Fibroblast of lung (primary cell): ENCODE measurements at regions not wholly inside any gene's neighbourhood (a gene's known extent, or its start where the extent isn't known, plus 50 kb on each side); places are given as distances from the start of the nearest gene placed in this dataset.

Experiments used
- EZH2 ChIP-seq: IDR thresholded peaks from 2 replicates; pipeline ENCODE4 v1.5.1; 2012; ENCODE audit warnings: low read length, control low read depth, mild to moderate bottlenecking; ENCODE audit errors: missing control alignments
- TF ChIP-seq, protein P1 (sequence below), 2 donors: IDR thresholded peaks in 1 of 2; conservative IDR thresholded peaks in 1 of 2; 1 replicate in 1 of 2; 2 replicates in 1 of 2; pipeline ENCODE4 v1.5.1; 2011 to 2012; ENCODE audit warnings: low read length in 2 of 2, control low read depth in 1 of 2, inconsistent platforms in 1 of 2, low read depth in 1 of 2, mild to moderate bottlenecking in 1 of 2

DNA sequence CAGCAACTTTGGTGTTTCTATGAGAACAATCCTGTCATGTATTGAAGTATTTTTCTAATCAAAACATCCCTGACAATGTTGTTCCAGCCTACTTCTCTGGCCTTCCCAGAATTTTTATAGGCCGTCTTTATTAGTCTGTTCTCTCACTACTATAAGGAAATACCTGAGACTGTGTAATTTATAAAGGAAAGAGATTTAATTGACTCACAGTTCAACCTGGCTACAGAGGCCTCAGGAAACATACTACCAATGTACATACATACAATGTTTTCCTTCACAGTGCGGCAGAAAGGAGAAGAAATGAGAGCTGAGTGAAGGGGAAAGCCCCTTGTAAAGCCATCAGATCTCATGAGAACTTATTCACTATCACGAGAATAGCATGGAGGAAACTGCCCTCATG is 484.7 kb upstream of the PODXL start:
- TF ChIP-seq, protein P1, sequence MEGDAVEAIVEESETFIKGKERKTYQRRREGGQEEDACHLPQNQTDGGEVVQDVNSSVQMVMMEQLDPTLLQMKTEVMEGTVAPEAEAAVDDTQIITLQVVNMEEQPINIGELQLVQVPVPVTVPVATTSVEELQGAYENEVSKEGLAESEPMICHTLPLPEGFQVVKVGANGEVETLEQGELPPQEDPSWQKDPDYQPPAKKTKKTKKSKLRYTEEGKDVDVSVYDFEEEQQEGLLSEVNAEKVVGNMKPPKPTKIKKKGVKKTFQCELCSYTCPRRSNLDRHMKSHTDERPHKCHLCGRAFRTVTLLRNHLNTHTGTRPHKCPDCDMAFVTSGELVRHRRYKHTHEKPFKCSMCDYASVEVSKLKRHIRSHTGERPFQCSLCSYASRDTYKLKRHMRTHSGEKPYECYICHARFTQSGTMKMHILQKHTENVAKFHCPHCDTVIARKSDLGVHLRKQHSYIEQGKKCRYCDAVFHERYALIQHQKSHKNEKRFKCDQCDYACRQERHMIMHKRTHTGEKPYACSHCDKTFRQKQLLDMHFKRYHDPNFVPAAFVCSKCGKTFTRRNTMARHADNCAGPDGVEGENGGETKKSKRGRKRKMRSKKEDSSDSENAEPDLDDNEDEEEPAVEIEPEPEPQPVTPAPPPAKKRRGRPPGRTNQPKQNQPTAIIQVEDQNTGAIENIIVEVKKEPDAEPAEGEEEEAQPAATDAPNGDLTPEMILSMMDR (conservative IDR thresholded peaks at IDR 0.05 in 1 of 2, IDR thresholded peaks at IDR 0.05 in 1 of 2; ENCODE audit: low read depth in 1 of 2, low read length in 2 of 2), result no peak
- TF ChIP-seq EZH2, result no peak
